ENCODE measurements at regions not wholly inside any gene's neighbourhood (a gene's known extent, or its start where the extent isn't known, plus 50 kb on each side); places are given as distances from the start of the nearest gene placed in this dataset.

DNA sequence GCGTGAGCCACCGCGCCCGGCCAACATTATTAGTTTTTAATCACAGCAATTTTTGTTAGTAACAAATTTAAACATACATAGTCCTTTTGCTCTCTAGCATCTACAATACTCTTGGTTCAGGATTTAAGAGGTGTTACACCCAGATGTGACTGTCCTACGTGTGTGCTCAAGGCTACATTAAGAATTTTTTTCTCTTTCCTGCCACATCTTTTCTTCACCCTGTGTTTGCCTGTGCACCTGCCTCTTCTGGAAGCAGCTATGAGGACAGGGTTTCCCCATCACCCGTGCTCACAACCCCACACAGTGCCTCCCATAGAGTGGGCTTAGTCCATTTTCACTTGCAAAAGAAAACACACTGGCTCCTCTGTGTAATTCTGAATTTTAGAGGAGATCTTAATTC, 186.7 kb upstream of the KLF6 start:
- TF ChIP-seq YY1 (IDR thresholded peaks at IDR 0.05; ENCODE audit: low read depth): no peak
- no peak for TF ChIP-seq CEBPB (IDR thresholded peaks at IDR 0.05)
- TF ChIP-seq EP300 (IDR thresholded peaks at IDR 0.05; ENCODE audit: borderline replicate concordance): no peak
- TF ChIP-seq CREB1 (IDR thresholded peaks at IDR 0.05; ENCODE audit: low read depth): no peak
- TF ChIP-seq, protein P1, sequence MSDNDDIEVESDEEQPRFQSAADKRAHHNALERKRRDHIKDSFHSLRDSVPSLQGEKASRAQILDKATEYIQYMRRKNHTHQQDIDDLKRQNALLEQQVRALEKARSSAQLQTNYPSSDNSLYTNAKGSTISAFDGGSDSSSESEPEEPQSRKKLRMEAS (IDR thresholded peaks at IDR 0.05): no peak

DNA sequence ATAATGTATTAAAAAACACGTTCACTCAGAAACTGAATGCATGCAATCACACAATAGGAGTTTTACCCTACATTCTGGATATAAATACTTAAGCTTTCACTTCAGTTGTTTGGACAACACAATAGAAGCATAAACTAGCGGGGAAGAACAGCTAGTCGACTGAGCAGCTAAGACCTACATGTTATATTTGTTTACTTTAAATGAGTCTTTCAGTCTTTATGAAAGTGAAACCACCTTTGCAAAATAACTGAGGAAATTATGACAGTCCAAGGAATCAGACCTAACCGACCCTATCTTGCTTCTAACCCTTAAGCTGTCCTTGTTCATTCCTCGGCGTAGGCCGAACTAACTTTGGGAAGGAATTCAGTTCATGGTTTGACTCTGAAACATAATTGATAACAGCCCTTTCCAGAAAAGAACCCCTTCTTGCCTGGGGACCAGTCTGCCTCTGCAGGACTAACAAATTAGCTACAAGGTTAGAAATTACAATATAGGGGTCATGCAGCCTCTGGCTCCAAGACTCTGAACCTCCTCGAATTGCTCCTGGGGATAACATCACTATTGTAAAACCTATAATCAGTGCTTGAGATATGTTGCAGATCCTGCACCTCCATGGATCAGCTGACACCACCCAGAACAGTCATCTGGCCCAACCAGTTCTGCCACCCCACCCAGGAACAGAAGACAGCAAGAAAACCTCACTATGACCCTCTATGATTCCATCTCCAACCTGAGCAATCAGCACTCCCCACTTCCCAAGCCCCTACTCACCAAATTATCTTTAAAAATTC, 185.1 kb upstream of the KLF6 start:
- TF ChIP-seq YY1 (IDR thresholded peaks at IDR 0.05; ENCODE audit: low read depth) (no peak), CEBPB (IDR thresholded peaks at IDR 0.05) (no peak), TEAD4 (IDR thresholded peaks at IDR 0.05) (no peak)
- TF ChIP-seq, protein P2, sequence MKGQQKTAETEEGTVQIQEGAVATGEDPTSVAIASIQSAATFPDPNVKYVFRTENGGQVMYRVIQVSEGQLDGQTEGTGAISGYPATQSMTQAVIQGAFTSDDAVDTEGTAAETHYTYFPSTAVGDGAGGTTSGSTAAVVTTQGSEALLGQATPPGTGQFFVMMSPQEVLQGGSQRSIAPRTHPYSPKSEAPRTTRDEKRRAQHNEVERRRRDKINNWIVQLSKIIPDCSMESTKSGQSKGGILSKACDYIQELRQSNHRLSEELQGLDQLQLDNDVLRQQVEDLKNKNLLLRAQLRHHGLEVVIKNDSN (IDR thresholded peaks at IDR 0.05): 0 out of 2 replicates have a peak, but pooled peaks have one; percentile 21

DNA sequence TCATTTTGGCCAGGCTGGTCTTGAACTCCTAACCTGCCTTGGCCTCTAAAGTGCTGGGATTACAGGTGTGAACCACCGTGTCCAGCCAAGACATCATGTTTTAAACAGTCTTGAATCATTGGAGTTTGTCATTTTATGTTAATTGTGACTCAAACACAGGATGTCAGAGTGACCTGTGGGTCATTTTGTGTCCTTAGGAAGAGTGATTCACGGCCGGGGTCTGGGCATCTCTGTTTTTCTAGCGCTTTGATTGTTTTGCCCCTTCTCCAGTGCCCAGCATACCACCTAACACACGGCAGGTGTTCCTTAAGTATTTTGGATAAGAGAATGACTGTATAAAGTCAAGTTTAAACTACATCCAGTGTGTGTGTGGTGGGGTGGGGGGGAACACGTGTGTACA, 183.7 kb upstream of the KLF6 start:
- TF ChIP-seq ZBTB7A (IDR thresholded peaks at IDR 0.05; ENCODE audit: low read depth) (no peak), EP300 (IDR thresholded peaks at IDR 0.05; ENCODE audit: borderline replicate concordance) (no peak), FOXM1 (IDR thresholded peaks at IDR 0.05; ENCODE audit: borderline replicate concordance, low read depth) (no peak), RAD21 (IDR thresholded peaks at IDR 0.05; ENCODE audit: low read depth) (no peak), TCF12 (IDR thresholded peaks at IDR 0.05; ENCODE audit: low read depth) (no peak)
- TF ChIP-seq, protein P3, sequence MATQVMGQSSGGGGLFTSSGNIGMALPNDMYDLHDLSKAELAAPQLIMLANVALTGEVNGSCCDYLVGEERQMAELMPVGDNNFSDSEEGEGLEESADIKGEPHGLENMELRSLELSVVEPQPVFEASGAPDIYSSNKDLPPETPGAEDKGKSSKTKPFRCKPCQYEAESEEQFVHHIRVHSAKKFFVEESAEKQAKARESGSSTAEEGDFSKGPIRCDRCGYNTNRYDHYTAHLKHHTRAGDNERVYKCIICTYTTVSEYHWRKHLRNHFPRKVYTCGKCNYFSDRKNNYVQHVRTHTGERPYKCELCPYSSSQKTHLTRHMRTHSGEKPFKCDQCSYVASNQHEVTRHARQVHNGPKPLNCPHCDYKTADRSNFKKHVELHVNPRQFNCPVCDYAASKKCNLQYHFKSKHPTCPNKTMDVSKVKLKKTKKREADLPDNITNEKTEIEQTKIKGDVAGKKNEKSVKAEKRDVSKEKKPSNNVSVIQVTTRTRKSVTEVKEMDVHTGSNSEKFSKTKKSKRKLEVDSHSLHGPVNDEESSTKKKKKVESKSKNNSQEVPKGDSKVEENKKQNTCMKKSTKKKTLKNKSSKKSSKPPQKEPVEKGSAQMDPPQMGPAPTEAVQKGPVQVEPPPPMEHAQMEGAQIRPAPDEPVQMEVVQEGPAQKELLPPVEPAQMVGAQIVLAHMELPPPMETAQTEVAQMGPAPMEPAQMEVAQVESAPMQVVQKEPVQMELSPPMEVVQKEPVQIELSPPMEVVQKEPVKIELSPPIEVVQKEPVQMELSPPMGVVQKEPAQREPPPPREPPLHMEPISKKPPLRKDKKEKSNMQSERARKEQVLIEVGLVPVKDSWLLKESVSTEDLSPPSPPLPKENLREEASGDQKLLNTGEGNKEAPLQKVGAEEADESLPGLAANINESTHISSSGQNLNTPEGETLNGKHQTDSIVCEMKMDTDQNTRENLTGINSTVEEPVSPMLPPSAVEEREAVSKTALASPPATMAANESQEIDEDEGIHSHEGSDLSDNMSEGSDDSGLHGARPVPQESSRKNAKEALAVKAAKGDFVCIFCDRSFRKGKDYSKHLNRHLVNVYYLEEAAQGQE (IDR thresholded peaks at IDR 0.05; ENCODE audit: low read depth): no peak

DNA sequence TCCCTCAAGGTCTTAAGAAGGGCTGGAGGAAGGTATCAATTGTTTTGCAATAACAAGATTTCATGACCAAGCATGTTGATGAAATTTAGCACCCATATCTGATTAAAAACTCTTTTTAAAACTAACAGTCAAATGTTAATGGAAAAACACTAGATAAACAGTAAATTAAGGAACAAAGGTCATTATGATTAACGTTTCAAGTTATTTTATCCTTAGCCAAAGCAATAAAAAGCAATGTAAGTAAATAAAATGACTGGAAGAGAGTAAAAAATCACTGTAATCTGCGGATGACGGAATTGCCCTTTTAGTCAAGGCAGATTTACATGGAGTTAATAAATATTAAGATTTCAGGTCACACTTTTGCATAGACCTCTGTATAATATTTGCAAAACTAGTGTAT, 179.5 kb upstream of the KLF6 start:
- TF ChIP-seq TAF1 (IDR thresholded peaks at IDR 0.05; ENCODE audit: low read depth) (no peak), NFIC (IDR thresholded peaks at IDR 0.05) (no peak), FOXM1 (IDR thresholded peaks at IDR 0.05; ENCODE audit: borderline replicate concordance, low read depth) (no peak), EGR1 (IDR thresholded peaks at IDR 0.05) (no peak), CREB1 (IDR thresholded peaks at IDR 0.05; ENCODE audit: low read depth) (no peak), CEBPB (IDR thresholded peaks at IDR 0.05) (no peak), TCF12 (IDR thresholded peaks at IDR 0.05; ENCODE audit: low read depth) (no peak), YY1 (IDR thresholded peaks at IDR 0.05; ENCODE audit: low read depth) (no peak), RAD21 (IDR thresholded peaks at IDR 0.05; ENCODE audit: low read depth) (no peak)
- TF ChIP-seq, protein P2 (IDR thresholded peaks at IDR 0.05): no peak
- TF ChIP-seq, protein P1 (IDR thresholded peaks at IDR 0.05): no peak
- TF ChIP-seq, protein P3 (IDR thresholded peaks at IDR 0.05; ENCODE audit: low read depth): no peak

DNA sequence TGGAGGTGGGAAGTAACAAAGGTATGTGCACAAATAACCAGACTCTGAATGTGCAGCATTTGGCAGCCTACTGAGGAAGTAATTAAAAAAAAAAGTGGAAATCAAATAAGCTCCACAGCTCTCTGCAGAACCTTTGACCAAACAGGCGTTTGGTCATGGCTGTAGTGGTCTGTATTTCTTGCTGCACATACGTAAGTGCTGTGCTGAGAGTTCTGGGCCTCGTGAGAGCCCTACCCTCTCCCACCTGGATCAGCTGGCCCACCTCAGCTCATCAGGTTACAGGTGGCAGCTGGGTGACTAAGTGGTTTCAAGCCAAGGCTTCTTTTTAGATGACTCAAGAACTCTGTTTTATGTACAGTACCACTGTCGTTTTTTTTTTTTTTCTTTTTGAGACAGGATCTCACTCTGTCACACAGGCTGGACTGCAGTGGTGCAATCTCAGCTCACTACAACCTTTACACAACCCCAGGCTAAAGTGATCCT, 178.2 kb upstream of the KLF6 start:
- TF ChIP-seq, protein P1 (IDR thresholded peaks at IDR 0.05): no peak
- TF ChIP-seq YY1 (IDR thresholded peaks at IDR 0.05; ENCODE audit: low read depth) (no peak), FOXM1 (IDR thresholded peaks at IDR 0.05; ENCODE audit: borderline replicate concordance, low read depth) (no peak), TCF12 (IDR thresholded peaks at IDR 0.05; ENCODE audit: low read depth) (no peak), ZBTB7A (IDR thresholded peaks at IDR 0.05; ENCODE audit: low read depth) (no peak)

DNA sequence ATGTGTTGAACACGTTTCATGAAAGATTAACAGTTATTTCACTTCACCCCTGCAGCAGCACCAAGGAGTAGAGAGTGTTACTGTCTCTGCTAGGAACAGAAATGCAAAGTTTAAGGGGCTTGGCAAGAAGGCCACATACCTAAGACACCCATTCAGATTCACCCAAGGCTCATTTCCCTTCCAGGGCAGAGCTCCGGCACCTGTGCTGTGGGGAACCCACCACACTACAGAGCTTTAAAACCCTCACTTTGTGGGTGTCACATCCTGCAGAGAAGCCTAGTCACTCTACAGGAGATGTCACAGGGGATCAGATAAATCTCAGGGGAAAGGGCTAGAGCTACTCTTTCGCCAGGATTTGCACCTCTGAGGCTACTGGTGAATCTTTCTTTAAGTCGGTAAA, 176.1 kb upstream of the KLF6 start:
- no peak for TF ChIP-seq TAF1 (IDR thresholded peaks at IDR 0.05; ENCODE audit: low read depth)
- no peak for TF ChIP-seq RAD21 (IDR thresholded peaks at IDR 0.05; ENCODE audit: low read depth)
- no peak for TF ChIP-seq EP300 (IDR thresholded peaks at IDR 0.05; ENCODE audit: borderline replicate concordance)
- TF ChIP-seq EGR1 (IDR thresholded peaks at IDR 0.05): no peak
- TF ChIP-seq, protein P1 (IDR thresholded peaks at IDR 0.05): no peak
- no peak for TF ChIP-seq NFIC (IDR thresholded peaks at IDR 0.05)
- TF ChIP-seq TCF12 (IDR thresholded peaks at IDR 0.05; ENCODE audit: low read depth): no peak
- TF ChIP-seq, protein P3 (IDR thresholded peaks at IDR 0.05; ENCODE audit: low read depth): no peak
- TF ChIP-seq TEAD4 (IDR thresholded peaks at IDR 0.05): no peak
- TF ChIP-seq ZBTB7A (IDR thresholded peaks at IDR 0.05; ENCODE audit: low read depth): no peak
- no peak for TF ChIP-seq CEBPB (IDR thresholded peaks at IDR 0.05)
- TF ChIP-seq FOXM1 (IDR thresholded peaks at IDR 0.05; ENCODE audit: borderline replicate concordance, low read depth): no peak
- TF ChIP-seq CREB1 (IDR thresholded peaks at IDR 0.05; ENCODE audit: low read depth): no peak
- TF ChIP-seq YY1 (IDR thresholded peaks at IDR 0.05; ENCODE audit: low read depth): no peak
- TF ChIP-seq, protein P2 (IDR thresholded peaks at IDR 0.05): no peak

Measured in Ishikawa (cell line).